Globus pallidus (tissue), 1 donor: ENCODE measurements at regions not wholly inside any gene's neighbourhood (a gene's known extent, or its start where the extent isn't known, plus 50 kb on each side); places are given as distances from the start of the nearest gene placed in this dataset.

Experiments
- DNase-seq: peaks from one replicate; pipeline ENCODE4 v3.0.0-alpha.2; 2015; ENCODE audit warnings: low spot score

- DNase-seq: no peak
These were observed 51.4 kb upstream of the CISTR start for GRCh38 chr12:53803194-53803593.

GRCh38 chr12:53803703-53804102, 51.9 kb upstream of the CISTR start:
- DNase-seq: no peak

- DNase-seq: no peak
These were observed 52.6 kb upstream of the CISTR start for GRCh38 chr12:53804429-53804828.

- DNase-seq: no peak
These were observed 53.3 kb upstream of the CISTR start for GRCh38 chr12:53805067-53805466.

GRCh38 chr12:53805791-53806190, 54.0 kb upstream of the CISTR start:
- DNase-seq: no peak

- DNase-seq: no peak
These were observed 54.9 kb upstream of the CISTR start for GRCh38 chr12:53806721-53807120.

GRCh38 chr12:53807322-53807860, 55.6 kb upstream of the CISTR start:
- no peak for DNase-seq

- no peak for DNase-seq
These were observed 56.4 kb upstream of the CISTR start for GRCh38 chr12:53808023-53808705.

- DNase-seq: no peak
These were observed 57.2 kb upstream of the CISTR start for GRCh38 chr12:53809005-53809404.

GRCh38 chr12:53810950-53811349, 59.2 kb upstream of the CISTR start:
- no peak for DNase-seq

- no peak for DNase-seq
These were observed 59.8 kb upstream of the CISTR start for GRCh38 chr12:53811606-53812005.

- no peak for DNase-seq
These were observed 64.7 kb upstream of the CISTR start for GRCh38 chr12:53816360-53817020.

- no peak for DNase-seq
These were observed 65.2 kb upstream of the CISTR start for GRCh38 chr12:53817021-53817389.

GRCh38 chr12:53820514-53821306, 68.9 kb upstream of the CISTR start:
- no peak for DNase-seq

- DNase-seq: no peak
These were observed 72.4 kb upstream of the CISTR start for GRCh38 chr12:53824001-53824712.

- no peak for DNase-seq
These were observed 73.7 kb upstream of the CISTR start for GRCh38 chr12:53825246-53826081.

- DNase-seq: no peak
These were observed 75.5 kb upstream of the CISTR start for GRCh38 chr12:53827306-53827705.

- DNase-seq: no peak
These were observed 76.8 kb upstream of the CISTR start for GRCh38 chr12:53828598-53828997.

- DNase-seq: no peak
These were observed 77.5 kb upstream of the CISTR start for GRCh38 chr12:53829130-53829819.

GRCh38 chr12:53830631-53831030, 78.9 kb upstream of the CISTR start:
- no peak for DNase-seq
